ENCODE measurements at regions not wholly inside any gene's neighbourhood (a gene's known extent, or its start where the extent isn't known, plus 50 kb on each side); places are given as distances from the start of the nearest gene placed in this dataset.

DNA sequence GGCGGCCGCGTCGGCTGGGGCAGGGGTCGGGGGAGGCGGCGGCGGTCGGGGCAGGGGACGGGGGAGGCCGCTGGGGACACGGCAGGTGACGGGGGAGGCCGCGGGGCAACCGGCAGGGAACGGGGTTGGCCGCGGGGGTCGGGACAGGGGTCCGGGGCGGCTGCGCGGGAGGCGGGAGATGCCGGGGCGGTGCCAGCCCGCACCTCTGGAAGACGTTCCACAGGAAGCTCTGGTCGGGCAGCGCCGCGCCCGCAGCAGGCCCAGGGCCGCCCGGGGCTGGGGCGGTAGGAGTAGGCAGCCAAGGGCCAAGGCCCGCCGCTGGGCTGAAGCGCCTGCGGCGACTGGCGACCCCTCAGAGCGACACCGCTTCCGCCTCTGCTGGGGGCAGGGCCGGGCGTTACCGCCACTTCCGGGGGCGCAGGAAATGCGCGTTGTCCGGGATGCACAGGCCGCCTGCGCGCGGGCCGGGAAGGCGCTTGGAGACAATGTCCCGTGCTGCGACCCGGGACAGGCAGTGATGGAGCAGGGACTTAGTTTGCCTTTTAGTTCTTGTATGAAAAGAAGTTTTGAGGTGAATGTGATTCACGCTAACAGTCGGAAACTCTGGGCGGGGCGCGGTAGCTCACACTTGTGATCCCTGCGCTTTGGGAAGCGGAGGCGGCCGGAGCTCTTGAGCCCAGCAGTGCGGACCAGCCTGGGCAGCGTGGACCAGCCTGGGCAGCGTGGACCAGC is 110.0 kb upstream of the LPCAT1 start (continued):
- TF ChIP-seq, protein P1, sequence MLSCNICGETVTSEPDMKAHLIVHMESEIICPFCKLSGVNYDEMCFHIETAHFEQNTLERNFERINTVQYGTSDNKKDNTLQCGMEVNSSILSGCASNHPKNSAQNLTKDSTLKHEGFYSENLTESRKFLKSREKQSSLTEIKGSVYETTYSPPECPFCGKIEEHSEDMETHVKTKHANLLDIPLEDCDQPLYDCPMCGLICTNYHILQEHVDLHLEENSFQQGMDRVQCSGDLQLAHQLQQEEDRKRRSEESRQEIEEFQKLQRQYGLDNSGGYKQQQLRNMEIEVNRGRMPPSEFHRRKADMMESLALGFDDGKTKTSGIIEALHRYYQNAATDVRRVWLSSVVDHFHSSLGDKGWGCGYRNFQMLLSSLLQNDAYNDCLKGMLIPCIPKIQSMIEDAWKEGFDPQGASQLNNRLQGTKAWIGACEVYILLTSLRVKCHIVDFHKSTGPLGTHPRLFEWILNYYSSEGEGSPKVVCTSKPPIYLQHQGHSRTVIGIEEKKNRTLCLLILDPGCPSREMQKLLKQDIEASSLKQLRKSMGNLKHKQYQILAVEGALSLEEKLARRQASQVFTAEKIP (CRISPR knock-in tag; IDR thresholded peaks at IDR 0.05; ENCODE audit: borderline replicate concordance), result no peak
- TF ChIP-seq, protein P2, sequence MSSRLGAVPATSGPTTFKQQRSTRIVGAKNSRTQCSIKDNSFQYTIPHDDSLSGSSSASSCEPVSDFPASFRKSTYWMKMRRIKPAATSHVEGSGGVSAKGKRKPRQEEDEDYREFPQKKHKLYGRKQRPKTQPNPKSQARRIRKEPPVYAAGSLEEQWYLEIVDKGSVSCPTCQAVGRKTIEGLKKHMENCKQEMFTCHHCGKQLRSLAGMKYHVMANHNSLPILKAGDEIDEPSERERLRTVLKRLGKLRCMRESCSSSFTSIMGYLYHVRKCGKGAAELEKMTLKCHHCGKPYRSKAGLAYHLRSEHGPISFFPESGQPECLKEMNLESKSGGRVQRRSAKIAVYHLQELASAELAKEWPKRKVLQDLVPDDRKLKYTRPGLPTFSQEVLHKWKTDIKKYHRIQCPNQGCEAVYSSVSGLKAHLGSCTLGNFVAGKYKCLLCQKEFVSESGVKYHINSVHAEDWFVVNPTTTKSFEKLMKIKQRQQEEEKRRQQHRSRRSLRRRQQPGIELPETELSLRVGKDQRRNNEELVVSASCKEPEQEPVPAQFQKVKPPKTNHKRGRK (CRISPR knock-in tag; IDR thresholded peaks at IDR 0.05), result no peak
- 0 out of 2 replicates have a peak, but pooled peaks have one; percentile 62 for TF ChIP-seq EED (CRISPR knock-in tag; IDR thresholded peaks at IDR 0.05)
- TF ChIP-seq, protein P3, sequence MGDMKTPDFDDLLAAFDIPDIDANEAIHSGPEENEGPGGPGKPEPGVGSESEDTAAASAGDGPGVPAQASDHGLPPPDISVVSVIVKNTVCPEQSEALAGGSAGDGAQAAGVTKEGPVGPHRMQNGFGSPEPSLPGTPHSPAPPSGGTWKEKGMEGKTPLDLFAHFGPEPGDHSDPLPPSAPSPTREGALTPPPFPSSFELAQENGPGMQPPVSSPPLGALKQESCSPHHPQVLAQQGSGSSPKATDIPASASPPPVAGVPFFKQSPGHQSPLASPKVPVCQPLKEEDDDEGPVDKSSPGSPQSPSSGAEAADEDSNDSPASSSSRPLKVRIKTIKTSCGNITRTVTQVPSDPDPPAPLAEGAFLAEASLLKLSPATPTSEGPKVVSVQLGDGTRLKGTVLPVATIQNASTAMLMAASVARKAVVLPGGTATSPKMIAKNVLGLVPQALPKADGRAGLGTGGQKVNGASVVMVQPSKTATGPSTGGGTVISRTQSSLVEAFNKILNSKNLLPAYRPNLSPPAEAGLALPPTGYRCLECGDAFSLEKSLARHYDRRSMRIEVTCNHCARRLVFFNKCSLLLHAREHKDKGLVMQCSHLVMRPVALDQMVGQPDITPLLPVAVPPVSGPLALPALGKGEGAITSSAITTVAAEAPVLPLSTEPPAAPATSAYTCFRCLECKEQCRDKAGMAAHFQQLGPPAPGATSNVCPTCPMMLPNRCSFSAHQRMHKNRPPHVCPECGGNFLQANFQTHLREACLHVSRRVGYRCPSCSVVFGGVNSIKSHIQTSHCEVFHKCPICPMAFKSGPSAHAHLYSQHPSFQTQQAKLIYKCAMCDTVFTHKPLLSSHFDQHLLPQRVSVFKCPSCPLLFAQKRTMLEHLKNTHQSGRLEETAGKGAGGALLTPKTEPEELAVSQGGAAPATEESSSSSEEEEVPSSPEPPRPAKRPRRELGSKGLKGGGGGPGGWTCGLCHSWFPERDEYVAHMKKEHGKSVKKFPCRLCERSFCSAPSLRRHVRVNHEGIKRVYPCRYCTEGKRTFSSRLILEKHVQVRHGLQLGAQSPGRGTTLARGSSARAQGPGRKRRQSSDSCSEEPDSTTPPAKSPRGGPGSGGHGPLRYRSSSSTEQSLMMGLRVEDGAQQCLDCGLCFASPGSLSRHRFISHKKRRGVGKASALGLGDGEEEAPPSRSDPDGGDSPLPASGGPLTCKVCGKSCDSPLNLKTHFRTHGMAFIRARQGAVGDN (CRISPR knock-in tag; IDR thresholded peaks at IDR 0.05), result peak; percentile 93
- TF ChIP-seq SNAI1 (CRISPR knock-in tag; IDR thresholded peaks at IDR 0.05; ENCODE audit: borderline replicate concordance), result 0 out of 2 replicates have a peak, but pooled peaks have one; percentile 78
- peak; percentile 96 for TF ChIP-seq ZFX (CRISPR knock-in tag; IDR thresholded peaks at IDR 0.05; ENCODE audit: low read depth)
- TF ChIP-seq CBX1 (IDR thresholded peaks at IDR 0.05; ENCODE audit: low read depth), result peak; percentile 76
- TF ChIP-seq, protein P4, sequence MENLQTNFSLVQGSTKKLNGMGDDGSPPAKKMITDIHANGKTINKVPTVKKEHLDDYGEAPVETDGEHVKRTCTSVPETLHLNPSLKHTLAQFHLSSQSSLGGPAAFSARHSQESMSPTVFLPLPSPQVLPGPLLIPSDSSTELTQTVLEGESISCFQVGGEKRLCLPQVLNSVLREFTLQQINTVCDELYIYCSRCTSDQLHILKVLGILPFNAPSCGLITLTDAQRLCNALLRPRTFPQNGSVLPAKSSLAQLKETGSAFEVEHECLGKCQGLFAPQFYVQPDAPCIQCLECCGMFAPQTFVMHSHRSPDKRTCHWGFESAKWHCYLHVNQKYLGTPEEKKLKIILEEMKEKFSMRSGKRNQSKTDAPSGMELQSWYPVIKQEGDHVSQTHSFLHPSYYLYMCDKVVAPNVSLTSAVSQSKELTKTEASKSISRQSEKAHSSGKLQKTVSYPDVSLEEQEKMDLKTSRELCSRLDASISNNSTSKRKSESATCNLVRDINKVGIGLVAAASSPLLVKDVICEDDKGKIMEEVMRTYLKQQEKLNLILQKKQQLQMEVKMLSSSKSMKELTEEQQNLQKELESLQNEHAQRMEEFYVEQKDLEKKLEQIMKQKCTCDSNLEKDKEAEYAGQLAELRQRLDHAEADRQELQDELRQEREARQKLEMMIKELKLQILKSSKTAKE (CRISPR knock-in tag; IDR thresholded peaks at IDR 0.05; ENCODE audit: borderline replicate concordance), result no peak
- no peak for TF ChIP-seq SETDB1 (CRISPR knock-in tag; IDR thresholded peaks at IDR 0.05; ENCODE audit: borderline replicate concordance)
- TF ChIP-seq YY1 (IDR thresholded peaks at IDR 0.05; ENCODE audit: insufficient read depth, insufficient replicate concordance, low read depth, low read length), result peak; percentile 67
- no peak for TF ChIP-seq ZKSCAN1 (IDR thresholded peaks at IDR 0.05; ENCODE audit: low read length)
- TF ChIP-seq, protein P5, sequence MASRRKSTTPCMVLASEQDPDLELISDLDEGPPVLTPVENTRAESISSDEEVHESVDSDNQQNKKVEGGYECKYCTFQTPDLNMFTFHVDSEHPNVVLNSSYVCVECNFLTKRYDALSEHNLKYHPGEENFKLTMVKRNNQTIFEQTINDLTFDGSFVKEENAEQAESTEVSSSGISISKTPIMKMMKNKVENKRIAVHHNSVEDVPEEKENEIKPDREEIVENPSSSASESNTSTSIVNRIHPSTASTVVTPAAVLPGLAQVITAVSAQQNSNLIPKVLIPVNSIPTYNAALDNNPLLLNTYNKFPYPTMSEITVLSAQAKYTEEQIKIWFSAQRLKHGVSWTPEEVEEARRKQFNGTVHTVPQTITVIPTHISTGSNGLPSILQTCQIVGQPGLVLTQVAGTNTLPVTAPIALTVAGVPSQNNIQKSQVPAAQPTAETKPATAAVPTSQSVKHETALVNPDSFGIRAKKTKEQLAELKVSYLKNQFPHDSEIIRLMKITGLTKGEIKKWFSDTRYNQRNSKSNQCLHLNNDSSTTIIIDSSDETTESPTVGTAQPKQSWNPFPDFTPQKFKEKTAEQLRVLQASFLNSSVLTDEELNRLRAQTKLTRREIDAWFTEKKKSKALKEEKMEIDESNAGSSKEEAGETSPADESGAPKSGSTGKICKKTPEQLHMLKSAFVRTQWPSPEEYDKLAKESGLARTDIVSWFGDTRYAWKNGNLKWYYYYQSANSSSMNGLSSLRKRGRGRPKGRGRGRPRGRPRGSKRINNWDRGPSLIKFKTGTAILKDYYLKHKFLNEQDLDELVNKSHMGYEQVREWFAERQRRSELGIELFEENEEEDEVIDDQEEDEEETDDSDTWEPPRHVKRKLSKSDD (CRISPR knock-in tag; IDR thresholded peaks at IDR 0.05; ENCODE audit: low read depth), result peak; percentile 79; the same call in 1 of the 2 replicates
- TF ChIP-seq, protein P6, sequence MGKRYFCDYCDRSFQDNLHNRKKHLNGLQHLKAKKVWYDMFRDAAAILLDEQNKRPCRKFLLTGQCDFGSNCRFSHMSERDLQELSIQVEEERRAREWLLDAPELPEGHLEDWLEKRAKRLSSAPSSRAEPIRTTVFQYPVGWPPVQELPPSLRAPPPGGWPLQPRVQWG (CRISPR knock-in tag; IDR thresholded peaks at IDR 0.05; ENCODE audit: borderline replicate concordance, low read depth), result no peak
- TF ChIP-seq ZNF326 (CRISPR knock-in tag; IDR thresholded peaks at IDR 0.05; ENCODE audit: borderline replicate concordance), result no peak

Data from HepG2 (cell line).